MM.1S (cell line): ENCODE measurements at regions not wholly inside any gene's neighbourhood (a gene's known extent, or its start where the extent isn't known, plus 50 kb on each side); places are given as distances from the start of the nearest gene placed in this dataset.

Source experiments
- EZH2 ChIP-seq: fragments of 300-600 bp; sonication (generic); optimal IDR thresholded peaks from 2 replicates; pipeline ENCODE3; 2017; ENCODE audit warnings: low read depth, mild to moderate bottlenecking, antibody characterized with exemption, low read length, mixed read lengths
- TF ChIP-seq, protein P1 (sequence below): fragments of 300-600 bp; sonication (generic); IDR thresholded peaks from 2 replicates; pipeline ENCODE4 v1.5.1; 2016; ENCODE audit warnings: antibody characterized with exemption, low read length, mixed read lengths

DNA sequence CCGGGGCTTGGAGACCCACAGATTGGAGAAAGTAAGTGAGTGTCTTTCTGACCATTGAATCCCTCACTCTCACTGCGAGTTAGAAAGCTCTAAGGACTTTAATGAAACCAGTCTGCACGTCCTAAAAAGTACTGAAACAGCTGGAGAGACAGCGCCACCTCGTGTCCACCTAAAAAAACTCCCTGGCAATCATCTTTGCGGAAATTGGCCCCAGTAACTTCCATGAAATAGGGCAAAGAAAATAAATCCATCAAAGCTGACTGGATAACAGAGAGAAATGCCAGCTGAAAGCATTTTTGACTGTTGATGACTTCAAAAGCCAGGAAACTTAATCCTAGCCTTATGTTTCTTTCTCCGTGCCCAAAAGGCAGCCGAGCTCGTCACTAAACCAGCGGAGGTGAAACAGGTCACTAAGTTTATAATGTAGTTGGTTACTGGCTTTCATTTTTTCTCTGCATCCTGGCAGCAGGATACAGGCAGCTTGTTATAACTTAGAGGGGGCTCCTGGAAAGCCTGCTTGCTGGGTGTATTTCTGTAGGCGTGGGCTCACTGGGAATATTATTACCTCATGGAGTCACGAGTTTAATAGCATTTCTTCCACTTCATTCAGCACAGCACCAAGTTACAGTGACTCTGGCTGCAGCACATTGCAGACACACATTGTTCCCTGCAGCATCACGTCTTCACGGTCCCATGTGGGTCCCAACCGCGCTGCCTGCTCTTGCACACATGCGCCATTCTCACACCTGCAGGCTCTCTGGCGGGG lies 266.5 kb downstream of the HRH4 start:
- TF ChIP-seq EZH2 = no peak
- TF ChIP-seq, protein P1, sequence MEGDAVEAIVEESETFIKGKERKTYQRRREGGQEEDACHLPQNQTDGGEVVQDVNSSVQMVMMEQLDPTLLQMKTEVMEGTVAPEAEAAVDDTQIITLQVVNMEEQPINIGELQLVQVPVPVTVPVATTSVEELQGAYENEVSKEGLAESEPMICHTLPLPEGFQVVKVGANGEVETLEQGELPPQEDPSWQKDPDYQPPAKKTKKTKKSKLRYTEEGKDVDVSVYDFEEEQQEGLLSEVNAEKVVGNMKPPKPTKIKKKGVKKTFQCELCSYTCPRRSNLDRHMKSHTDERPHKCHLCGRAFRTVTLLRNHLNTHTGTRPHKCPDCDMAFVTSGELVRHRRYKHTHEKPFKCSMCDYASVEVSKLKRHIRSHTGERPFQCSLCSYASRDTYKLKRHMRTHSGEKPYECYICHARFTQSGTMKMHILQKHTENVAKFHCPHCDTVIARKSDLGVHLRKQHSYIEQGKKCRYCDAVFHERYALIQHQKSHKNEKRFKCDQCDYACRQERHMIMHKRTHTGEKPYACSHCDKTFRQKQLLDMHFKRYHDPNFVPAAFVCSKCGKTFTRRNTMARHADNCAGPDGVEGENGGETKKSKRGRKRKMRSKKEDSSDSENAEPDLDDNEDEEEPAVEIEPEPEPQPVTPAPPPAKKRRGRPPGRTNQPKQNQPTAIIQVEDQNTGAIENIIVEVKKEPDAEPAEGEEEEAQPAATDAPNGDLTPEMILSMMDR = peak; percentile 86
